Inflammatory macrophage treated with lipopolysaccharide for 4 hours (primary cell): ENCODE measurements at regions not wholly inside any gene's neighbourhood (a gene's known extent, or its start where the extent isn't known, plus 50 kb on each side); places are given as distances from the start of the nearest gene placed in this dataset.
A peak's percentile ranks its signal among the peaks of the same experiment; 100 is the strongest.
"Not testable (repeated sequence)": the region's sequence is repeated elsewhere in the genome, so short reads cannot be mapped to it uniquely, and the experiment has no call there.

Experiments used
- DNase-seq: peaks from one replicate; pipeline ENCODE4 v3.0.0-alpha.2; 2020

- DNase-seq = no peak
Measured at GRCh38 chr2:59196491-59196890, 955.4 kb upstream of the FANCL start.

- no peak for DNase-seq
Measured at GRCh38 chr2:59195851-59196250, 954.7 kb upstream of the FANCL start.

GRCh38 chr2:59191781-59192180 lies 950.7 kb upstream of the FANCL start:
- no peak for DNase-seq

- DNase-seq = no peak
Measured at GRCh38 chr2:59190518-59190917, 949.4 kb upstream of the FANCL start.

- DNase-seq = peak; percentile 1
Measured at GRCh38 chr2:59184276-59185020, 943.3 kb upstream of the FANCL start.

GRCh38 chr2:59183070-59183469 lies 941.9 kb upstream of the FANCL start:
- no peak for DNase-seq

GRCh38 chr2:59182249-59182648 lies 941.1 kb upstream of the FANCL start:
- peak; percentile 4 for DNase-seq

GRCh38 chr2:59181347-59181746 lies 940.2 kb upstream of the FANCL start:
- no peak for DNase-seq

GRCh38 chr2:59180621-59181020 lies 939.5 kb upstream of the FANCL start:
- no peak for DNase-seq

- DNase-seq = no peak
Measured at GRCh38 chr2:59180111-59180510, 939.0 kb upstream of the FANCL start.

GRCh38 chr2:59177748-59178147 lies 936.6 kb upstream of the FANCL start:
- DNase-seq = no peak

- DNase-seq = no peak
Measured at GRCh38 chr2:59176737-59177136, 935.6 kb upstream of the FANCL start.

- DNase-seq = no peak
Measured at GRCh38 chr2:59174536-59175243, 933.6 kb upstream of the FANCL start.

GRCh38 chr2:59173325-59173724 lies 932.2 kb upstream of the FANCL start:
- no peak for DNase-seq

GRCh38 chr2:59171019-59171418 lies 929.9 kb upstream of the FANCL start:
- DNase-seq = no peak

GRCh38 chr2:59168766-59169165 lies 927.6 kb upstream of the FANCL start:
- no peak for DNase-seq

GRCh38 chr2:59167514-59167913 lies 926.4 kb upstream of the FANCL start:
- no peak for DNase-seq

GRCh38 chr2:59157908-59158307 lies 916.8 kb upstream of the FANCL start:
- not testable (repeated sequence) for DNase-seq

GRCh38 chr2:59151805-59152204 lies 910.7 kb upstream of the FANCL start:
- no peak for DNase-seq

- DNase-seq = peak; percentile 8
Measured at GRCh38 chr2:59150217-59150849, 909.2 kb upstream of the FANCL start.

GRCh38 chr2:59149271-59149670 lies 908.1 kb upstream of the FANCL start:
- DNase-seq = no peak

GRCh38 chr2:59112258-59112657 lies 871.1 kb upstream of the FANCL start:
- DNase-seq = no peak

- DNase-seq = no peak
Measured at GRCh38 chr2:59096973-59097372, 855.8 kb upstream of the FANCL start.

- no peak for DNase-seq
Measured at GRCh38 chr2:59093571-59093970, 852.4 kb upstream of the FANCL start.
